ENCODE measurements at regions not wholly inside any gene's neighbourhood (a gene's known extent, or its start where the extent isn't known, plus 50 kb on each side); places are given as distances from the start of the nearest gene placed in this dataset.
A peak's percentile ranks its signal among the peaks of the same experiment; 100 is the strongest.
"Not testable (repeated sequence)": the region's sequence is repeated elsewhere in the genome, so short reads cannot be mapped to it uniquely, and the experiment has no call there.

GRCh38 chr3:154900816-154901215 lies 179.3 kb upstream of the MME start:
- DNase-seq (ENCODE audit: low spot score) = no peak

DNA sequence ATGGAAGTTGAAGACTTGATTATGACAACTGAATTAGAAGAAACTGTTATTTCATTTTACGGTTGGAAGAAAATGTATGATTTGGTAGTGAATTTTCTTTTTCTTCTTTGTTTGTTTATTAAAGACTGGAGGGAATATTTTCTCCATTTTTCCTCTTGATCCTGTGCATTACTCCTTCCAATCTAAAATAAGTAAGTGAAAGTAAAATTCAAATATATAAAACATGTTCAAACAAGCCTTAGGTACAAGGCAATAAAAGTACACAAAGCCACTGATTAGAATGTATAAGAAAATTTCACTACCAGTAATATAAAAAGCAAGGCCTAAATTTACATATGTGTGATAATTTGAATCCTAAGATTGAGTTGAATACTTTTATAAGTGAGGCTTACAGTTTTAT lies 181.2 kb upstream of the MME start:
- no peak for DNase-seq (ENCODE audit: low spot score)

- DNase-seq (ENCODE audit: low spot score) = no peak
Measured at GRCh38 chr3:154898443-154898842, 181.7 kb upstream of the MME start.

GRCh38 chr3:154893813-154894212 lies 186.3 kb upstream of the MME start:
- no peak for DNase-seq (ENCODE audit: low spot score)

DNA sequence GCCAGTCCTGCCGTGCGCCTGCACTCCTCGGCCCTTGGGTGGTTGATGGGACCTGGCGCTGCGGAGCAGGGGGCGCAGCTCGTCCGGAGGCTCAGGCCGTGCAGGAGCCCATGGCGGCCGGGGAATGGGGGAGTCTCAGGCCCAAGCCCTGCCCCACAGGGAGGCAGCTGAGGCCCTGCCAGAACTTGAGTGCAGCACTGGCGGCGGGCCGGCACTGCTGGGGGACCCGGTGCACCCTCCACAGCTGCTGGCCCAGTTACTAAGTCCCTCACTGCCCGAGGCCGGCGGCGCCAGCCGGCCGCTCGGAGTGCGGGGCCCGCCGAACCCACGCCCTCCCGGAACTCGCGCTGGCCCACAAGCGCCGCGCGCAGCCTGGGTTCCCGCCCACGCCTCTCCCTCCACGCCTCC lies 190.9 kb upstream of the MME start:
- no peak for DNase-seq (ENCODE audit: low spot score)

DNA sequence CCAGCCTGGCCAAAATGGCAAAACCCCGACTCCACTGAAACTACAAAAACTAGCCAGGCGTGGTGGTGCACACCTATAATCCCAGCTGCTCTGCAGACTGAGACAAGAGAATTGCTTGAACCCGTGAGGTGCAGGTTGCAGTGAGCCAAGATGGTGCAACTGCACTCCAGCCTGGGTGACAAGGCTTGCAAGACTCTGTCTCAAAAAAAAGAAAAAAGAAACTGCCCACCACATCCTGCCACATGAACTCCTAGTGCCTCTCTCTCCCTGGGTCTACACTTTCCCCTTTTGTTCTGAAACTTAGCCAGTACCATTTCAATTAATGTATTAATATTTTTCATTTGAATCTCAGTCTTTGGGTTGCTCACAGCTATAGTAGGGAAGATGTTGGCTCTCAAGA lies 192.2 kb upstream of the MME start:
- DNase-seq (ENCODE audit: low spot score) = no peak

- no peak for DNase-seq (ENCODE audit: low spot score)
Measured at GRCh38 chr3:154886437-154886836, 193.7 kb upstream of the MME start.

DNA sequence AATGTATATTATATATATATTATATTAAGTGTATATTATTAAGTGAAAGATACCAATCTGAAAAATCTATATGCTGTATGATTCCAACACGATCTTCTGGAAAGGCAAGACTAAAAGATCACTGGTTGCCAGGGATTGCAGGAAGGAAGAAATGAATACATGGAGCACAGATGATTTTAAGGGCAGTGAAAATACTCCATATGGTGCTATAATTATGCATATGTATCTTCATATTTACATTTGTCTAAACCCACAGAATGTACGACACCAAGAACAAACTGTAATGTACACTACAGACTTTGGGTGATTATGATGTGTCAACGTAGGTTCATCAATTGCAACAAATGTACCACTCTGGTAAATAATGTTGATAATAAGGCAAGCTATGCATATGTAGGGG lies 194.7 kb upstream of the MME start:
- DNase-seq (ENCODE audit: low spot score) = no peak

- no peak for DNase-seq (ENCODE audit: low spot score)
Measured at GRCh38 chr3:154884952-154885351, 195.2 kb upstream of the MME start.

DNA sequence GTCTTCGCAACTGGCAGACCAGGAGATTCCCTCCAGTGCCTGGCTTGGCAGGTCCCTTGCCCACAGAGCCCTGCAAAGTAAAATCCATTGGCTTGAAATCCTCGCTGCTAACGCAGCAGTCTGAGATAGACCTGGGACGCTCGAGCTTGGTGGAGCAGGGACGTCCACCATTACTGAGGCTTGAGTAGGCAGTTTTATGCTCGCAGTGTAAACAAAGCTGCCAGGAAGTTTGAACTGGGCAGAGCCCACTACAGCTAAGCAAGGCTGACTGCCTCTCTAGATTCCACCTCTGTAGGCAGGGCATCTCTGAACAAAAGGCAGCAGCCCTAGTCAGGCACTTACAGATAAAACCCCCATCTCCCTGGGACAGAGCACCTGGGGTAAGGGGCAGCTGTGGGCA lies 205.0 kb upstream of the MME start:
- no peak for DNase-seq (ENCODE audit: low spot score)

DNA sequence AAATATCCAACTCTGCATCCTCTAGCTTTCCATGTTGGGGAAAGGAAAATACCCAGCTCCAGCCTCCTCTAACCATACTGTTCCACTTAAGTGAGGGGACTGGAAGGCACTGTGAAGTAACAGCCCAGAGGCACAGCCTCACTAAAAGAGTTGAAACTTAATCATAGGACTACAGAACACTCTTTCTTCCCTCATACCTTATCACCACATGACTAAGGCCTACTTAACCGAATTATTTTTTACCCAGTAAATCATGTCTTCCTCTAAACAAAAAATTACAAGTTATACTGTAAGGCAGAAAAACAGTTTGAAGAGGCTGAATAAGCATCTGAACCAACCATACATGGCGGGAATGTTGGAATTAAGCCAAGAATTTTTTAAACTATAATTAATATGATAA lies 207.4 kb upstream of the MME start:
- DNase-seq (ENCODE audit: low spot score) = no peak

GRCh38 chr3:154872074-154872473 lies 208.0 kb upstream of the MME start:
- DNase-seq (ENCODE audit: low spot score) = no peak

DNA sequence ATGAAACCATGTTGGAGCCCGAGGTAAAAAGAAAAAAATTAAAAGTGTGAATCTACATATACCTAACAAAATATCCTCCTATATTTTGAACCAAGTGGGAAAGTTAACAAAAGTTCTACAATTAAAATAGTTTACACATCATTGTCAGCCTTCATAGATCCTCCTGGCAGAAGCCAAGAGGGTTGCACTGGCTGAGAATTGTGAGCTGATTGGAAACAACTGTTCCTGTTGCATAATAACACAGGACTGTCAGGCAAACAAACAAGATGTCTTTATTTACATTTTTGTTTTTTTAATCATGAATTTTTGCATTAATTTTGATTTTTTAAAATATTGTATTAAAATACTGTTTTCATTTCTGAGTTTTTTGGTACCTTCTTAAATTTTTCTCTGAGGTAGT lies 215.2 kb upstream of the MME start:
- DNase-seq (ENCODE audit: low spot score) = no peak

GRCh38 chr3:154862265-154862664 lies 217.9 kb upstream of the MME start:
- peak; percentile 25 for DNase-seq (ENCODE audit: low spot score)

- DNase-seq (ENCODE audit: low spot score) = not testable (repeated sequence)
Measured at GRCh38 chr3:154852998-154853397, 227.1 kb upstream of the MME start.

- DNase-seq (ENCODE audit: low spot score) = no peak
Measured at GRCh38 chr3:154852515-154852914, 227.6 kb upstream of the MME start.

DNA sequence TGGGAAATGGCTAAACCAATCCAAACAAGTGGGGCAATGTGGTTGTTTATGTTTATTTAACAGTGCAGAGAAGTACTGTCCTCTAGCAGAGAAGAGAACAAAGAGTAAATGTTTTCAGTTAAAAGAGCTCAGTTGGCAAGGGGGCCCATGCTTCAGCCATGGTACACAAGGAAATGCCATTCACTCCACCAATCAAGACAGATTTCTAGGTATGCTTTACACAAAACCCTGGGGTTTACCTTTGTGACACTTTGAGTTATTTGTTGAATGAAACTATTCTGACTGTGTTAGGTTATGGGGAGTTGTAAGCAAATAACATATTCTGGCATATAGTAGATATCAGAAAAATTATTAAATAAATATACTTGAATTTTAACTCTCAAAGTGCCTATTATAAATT lies 228.5 kb upstream of the MME start:
- no peak for DNase-seq (ENCODE audit: low spot score)

GRCh38 chr3:154850921-154851320 lies 229.2 kb upstream of the MME start:
- DNase-seq (ENCODE audit: low spot score) = no peak

DNA sequence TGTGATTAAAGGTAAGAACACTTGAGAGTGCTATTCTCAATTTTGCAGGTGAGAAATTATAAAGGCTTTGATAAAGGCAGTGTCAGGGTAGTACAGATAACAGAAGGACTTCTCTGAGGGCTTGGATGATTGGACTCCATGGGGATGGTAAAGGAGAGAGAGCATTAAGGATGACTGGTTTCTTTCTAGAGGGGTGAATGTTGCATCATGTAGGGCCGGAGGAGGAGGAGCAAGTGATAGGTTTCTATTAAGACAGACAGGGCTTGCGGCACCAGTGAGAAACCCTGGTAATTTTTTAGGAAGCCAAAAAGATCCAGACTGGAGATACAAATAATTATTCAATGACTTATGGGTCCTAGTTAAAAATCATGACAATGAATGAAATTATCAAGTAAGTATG lies 230.7 kb upstream of the MME start:
- DNase-seq (ENCODE audit: low spot score) = no peak

GRCh38 chr3:154844863-154845262 lies 235.3 kb upstream of the MME start:
- DNase-seq (ENCODE audit: low spot score) = peak; percentile 5

- DNase-seq (ENCODE audit: low spot score) = no peak
Measured at GRCh38 chr3:154843647-154844046, 236.5 kb upstream of the MME start.

GRCh38 chr3:154842536-154842935 lies 237.6 kb upstream of the MME start:
- no peak for DNase-seq (ENCODE audit: low spot score)

DNA sequence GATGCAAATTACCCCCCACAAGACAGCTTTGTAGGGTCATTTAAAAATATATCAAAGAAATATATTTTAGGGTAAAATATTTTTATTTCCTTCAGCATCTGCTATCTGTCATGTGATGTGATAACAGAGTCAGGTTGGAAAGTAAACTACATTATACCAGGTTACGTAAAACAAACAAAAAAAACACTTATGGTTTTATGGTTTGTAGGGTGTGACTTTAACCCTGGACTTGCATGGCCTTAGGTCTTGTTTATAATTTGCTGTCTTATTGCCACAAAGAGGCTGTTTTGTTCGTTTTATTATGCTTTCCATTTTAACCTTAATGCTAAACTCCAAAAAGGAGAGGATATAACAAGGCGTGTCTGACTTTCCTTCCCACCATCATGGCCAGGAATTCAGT lies 244.5 kb upstream of the MME start:
- no peak for DNase-seq (ENCODE audit: low spot score)

DNA sequence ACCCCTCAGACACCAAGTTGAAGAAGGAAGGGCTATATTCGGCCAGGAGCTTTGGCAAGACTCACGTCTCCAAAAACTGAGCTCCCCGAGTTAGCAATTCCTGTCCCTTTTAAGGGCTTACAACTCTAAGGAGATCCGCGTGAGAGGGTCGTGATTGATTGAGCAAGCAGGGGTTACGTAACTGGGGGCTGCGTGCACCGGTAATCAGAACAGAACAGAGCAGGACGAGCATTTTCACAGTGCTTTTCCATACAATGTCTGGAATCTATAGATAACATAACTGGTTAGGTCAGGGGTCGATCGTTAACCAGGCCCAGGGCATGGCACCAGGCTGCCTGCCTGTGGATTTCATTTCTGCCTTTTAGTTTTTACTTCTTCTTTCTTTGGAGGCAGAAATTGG lies 245.3 kb upstream of the MME start:
- not testable (repeated sequence) for DNase-seq (ENCODE audit: low spot score)

- no peak for DNase-seq (ENCODE audit: low spot score)
Measured at GRCh38 chr3:154829929-154830328, 250.2 kb upstream of the MME start.

Data from germinal center (tissue), 1 donor.